Colonic mucosa (tissue), 4 donors: ENCODE measurements at regions not wholly inside any gene's neighbourhood (a gene's known extent, or its start where the extent isn't known, plus 50 kb on each side); places are given as distances from the start of the nearest gene placed in this dataset.

Experiments used
- DNase-seq: peaks from one replicate; pipeline ENCODE4 v3.0.0-alpha.2; 2020
- H3K27ac ChIP-seq: fragments of 200-600 bp; one replicate; pipeline ENCODE4 v1.8.0; 2021
- H3K27me3 ChIP-seq: fragments of 200-600 bp; one replicate; pipeline ENCODE4 v1.8.0; 2021
- H3K36me3 ChIP-seq: fragments of 200-600 bp; one replicate; pipeline ENCODE4 v1.8.0; 2021
- H3K4me1 ChIP-seq: fragments of 200-600 bp; one replicate; pipeline ENCODE4 v1.8.0; 2021; ENCODE audit warnings: mild to moderate bottlenecking
- H3K4me3 ChIP-seq: fragments of 200-600 bp; one replicate; pipeline ENCODE4 v1.8.0; 2021
- H3K9ac ChIP-seq, 2 donors: one replicate each; pipeline ENCODE4 v1.7.0; 2013; ENCODE audit warnings: control low read depth in 2 of 2, low read depth in 2 of 2, low read length in 2 of 2
- H3K9me3 ChIP-seq: fragments of 200-600 bp; one replicate; pipeline ENCODE4 v1.8.0; 2021
- CTCF ChIP-seq: fragments of 200-600 bp; IDR thresholded peaks from one replicate; pipeline ENCODE4 v1.8.0; 2022; ENCODE audit warnings: antibody characterized with exemption, mild to moderate bottlenecking
- intact Hi-C: fragments of 100-400 bp; cut with DNase I; formaldehyde crosslinking; loops from one replicate; pipeline ENCODE4 v1.14.1; 2022
- donor health status: healthy.
- donor health status: DM: no; HTN: no; CAD: no.
- donor health status: DM: no; HTN: no; CAD: no.

- Histone ChIP-seq H3K9ac (no peak overlapping the region), H3K4me1 (no peaks in the 10 kb centered on the region), H3K36me3 (no peaks in the 10 kb centered on the region), H3K27ac (no peak overlapping the region), H3K9me3 (no peaks in the 10 kb centered on the region), H3K27me3 (no peaks in the 10 kb centered on the region), H3K4me3 (no peak overlapping the region)
- intact Hi-C loops, result no loop called here
- no peak for TF ChIP-seq CTCF
- DNase-seq, result no peak
These were observed 1137.4 kb downstream of the TBC1D22A start for GRCh38 chr22:47899894-47900293.

- Histone ChIP-seq H3K4me3 (no peak overlapping the region), H3K9ac (no peak overlapping the region), H3K27me3 (no peaks in the 10 kb centered on the region), H3K36me3 (no peaks in the 10 kb centered on the region), H3K9me3 (no peaks in the 10 kb centered on the region), H3K27ac (no peak overlapping the region), H3K4me1 (no peaks in the 10 kb centered on the region)
- DNase-seq, result no peak
- TF ChIP-seq CTCF, result no peak
- intact Hi-C loops, result no loop called here
These were observed 1136.5 kb downstream of the TBC1D22A start for GRCh38 chr22:47898946-47899345.

GRCh38 chr22:47891609-47892008, 1129.2 kb downstream of the TBC1D22A start:
- H3K27ac ChIP-seq, result no peak overlapping the region
- no peaks in the 10 kb centered on the region for H3K9me3 ChIP-seq
- H3K4me1 ChIP-seq, result no peaks in the 10 kb centered on the region
- no peak for DNase-seq
- intact Hi-C loops, result no loop called here
- TF ChIP-seq CTCF, result no peak
- H3K27me3 ChIP-seq, result no peaks in the 10 kb centered on the region
- H3K9ac ChIP-seq, result no peak overlapping the region
- no peaks in the 10 kb centered on the region for H3K36me3 ChIP-seq
- H3K4me3 ChIP-seq, result no peak overlapping the region

GRCh38 chr22:47888817-47889216, 1126.4 kb downstream of the TBC1D22A start:
- Histone ChIP-seq H3K9me3 (no peaks in the 10 kb centered on the region), H3K36me3 (no peaks in the 10 kb centered on the region), H3K27ac (no peak overlapping the region), H3K9ac (no peak overlapping the region), H3K4me1 (no peaks in the 10 kb centered on the region), H3K27me3 (no peaks in the 10 kb centered on the region), H3K4me3 (no peak overlapping the region)
- intact Hi-C loops, result no loop called here
- TF ChIP-seq CTCF, result no peak
- DNase-seq, result no peak

- no peaks in the 10 kb centered on the region for H3K27me3 ChIP-seq
- no peak for DNase-seq
- H3K9ac ChIP-seq, result no peak overlapping the region
- no peak overlapping the region for H3K27ac ChIP-seq
- no peaks in the 10 kb centered on the region for H3K4me1 ChIP-seq
- H3K4me3 ChIP-seq, result no peak overlapping the region
- no peaks in the 10 kb centered on the region for H3K9me3 ChIP-seq
- no peaks in the 10 kb centered on the region for H3K36me3 ChIP-seq
- TF ChIP-seq CTCF, result no peak
- intact Hi-C loops, result no loop called here
These were observed 1122.3 kb downstream of the TBC1D22A start for GRCh38 chr22:47884775-47885174.

- Histone ChIP-seq H3K4me1 (no peaks in the 10 kb centered on the region), H3K27ac (no peak overlapping the region), H3K27me3 (no peaks in the 10 kb centered on the region), H3K9me3 (no peaks in the 10 kb centered on the region), H3K36me3 (no peaks in the 10 kb centered on the region), H3K4me3 (no peak overlapping the region), H3K9ac (no peak overlapping the region)
- TF ChIP-seq CTCF, result no peak
- intact Hi-C loops, result no loop called here
- DNase-seq, result no peak
These were observed 1121.8 kb downstream of the TBC1D22A start for GRCh38 chr22:47884200-47884599.
